SK-N-SH (cell line): ENCODE measurements at regions not wholly inside any gene's neighbourhood (a gene's known extent, or its start where the extent isn't known, plus 50 kb on each side); places are given as distances from the start of the nearest gene placed in this dataset.

Experiments used
- CTCF ChIP-seq: fragments of 200-600 bp; sonication (generic); IDR thresholded peaks from 2 replicates; pipeline ENCODE4 v1.6.1; 2017; ENCODE audit warnings: antibody characterized with exemption, mild to moderate bottlenecking, moderate library complexity
- ELF1 ChIP-seq: IDR thresholded peaks from 2 replicates; pipeline ENCODE4 v1.4.0; 2012
- RAD21 ChIP-seq: IDR thresholded peaks from 2 replicates; pipeline ENCODE4 v1.6.1; 2012; ENCODE audit warnings: mild to moderate bottlenecking, low read length

GRCh38 chr17:70615831-70616230 lies 446.5 kb downstream of the KCNJ2 start:
- TF ChIP-seq CTCF, result no peak
- no peak for TF ChIP-seq ELF1
- TF ChIP-seq RAD21, result no peak
